ENCODE measurements at regions not wholly inside any gene's neighbourhood (a gene's known extent, or its start where the extent isn't known, plus 50 kb on each side); places are given as distances from the start of the nearest gene placed in this dataset.

GRCh38 chr21:27683292-27683691 lies 716.4 kb upstream of the ADAMTS5 start:
- DNase-seq (ENCODE audit: extremely low read depth, insufficient read length): no peak
- Histone ChIP-seq H3K36me3 (ENCODE audit: control insufficient read depth, insufficient read depth, low read length) (no peaks in the 10 kb centered on the region), H3K27me3 (replicated peaks; ENCODE audit: control insufficient read depth, insufficient read depth, low read length) (no peaks in the 10 kb centered on the region), H3K4me3 (replicated peaks; ENCODE audit: low read depth, low read length) (no peak overlapping the region)
- TF ChIP-seq CTCF (IDR thresholded peaks at IDR 0.05; ENCODE audit: insufficient read depth, low read length, poor library complexity, severe bottlenecking): no peak

GRCh38 chr21:27681841-27682240 lies 715.0 kb upstream of the ADAMTS5 start:
- no peaks in the 10 kb centered on the region for H3K36me3 ChIP-seq (ENCODE audit: control insufficient read depth, insufficient read depth, low read length)
- DNase-seq (ENCODE audit: extremely low read depth, insufficient read length): no peak
- H3K4me3 ChIP-seq (replicated peaks; ENCODE audit: low read depth, low read length): no peak overlapping the region
- TF ChIP-seq CTCF (IDR thresholded peaks at IDR 0.05; ENCODE audit: insufficient read depth, low read length, poor library complexity, severe bottlenecking): no peak
- no peaks in the 10 kb centered on the region for H3K27me3 ChIP-seq (replicated peaks; ENCODE audit: control insufficient read depth, insufficient read depth, low read length)

GRCh38 chr21:27681038-27681437 lies 714.1 kb upstream of the ADAMTS5 start:
- TF ChIP-seq CTCF (IDR thresholded peaks at IDR 0.05; ENCODE audit: insufficient read depth, low read length, poor library complexity, severe bottlenecking): no peak
- DNase-seq (ENCODE audit: extremely low read depth, insufficient read length): no peak
- Histone ChIP-seq H3K27me3 (replicated peaks; ENCODE audit: control insufficient read depth, insufficient read depth, low read length) (no peaks in the 10 kb centered on the region), H3K4me3 (replicated peaks; ENCODE audit: low read depth, low read length) (no peak overlapping the region), H3K36me3 (ENCODE audit: control insufficient read depth, insufficient read depth, low read length) (no peaks in the 10 kb centered on the region)

- no peak for TF ChIP-seq CTCF (IDR thresholded peaks at IDR 0.05; ENCODE audit: insufficient read depth, low read length, poor library complexity, severe bottlenecking)
- Histone ChIP-seq H3K27me3 (replicated peaks; ENCODE audit: control insufficient read depth, insufficient read depth, low read length) (no peaks in the 10 kb centered on the region), H3K36me3 (ENCODE audit: control insufficient read depth, insufficient read depth, low read length) (no peaks in the 10 kb centered on the region), H3K4me3 (replicated peaks; ENCODE audit: low read depth, low read length) (no peak overlapping the region)
- DNase-seq (ENCODE audit: extremely low read depth, insufficient read length): no peak
Measured at GRCh38 chr21:27680181-27680580, 713.3 kb upstream of the ADAMTS5 start.

- no peak for DNase-seq (ENCODE audit: extremely low read depth, insufficient read length)
- TF ChIP-seq CTCF (IDR thresholded peaks at IDR 0.05; ENCODE audit: insufficient read depth, low read length, poor library complexity, severe bottlenecking): no peak
- no peaks in the 10 kb centered on the region for H3K27me3 ChIP-seq (replicated peaks; ENCODE audit: control insufficient read depth, insufficient read depth, low read length)
- H3K36me3 ChIP-seq (ENCODE audit: control insufficient read depth, insufficient read depth, low read length): no peaks in the 10 kb centered on the region
- H3K4me3 ChIP-seq (replicated peaks; ENCODE audit: low read depth, low read length): no peak overlapping the region
Measured at GRCh38 chr21:27678511-27678910, 711.6 kb upstream of the ADAMTS5 start.

GRCh38 chr21:27677546-27677945 lies 710.7 kb upstream of the ADAMTS5 start:
- Histone ChIP-seq H3K4me3 (replicated peaks; ENCODE audit: low read depth, low read length) (no peak overlapping the region), H3K36me3 (ENCODE audit: control insufficient read depth, insufficient read depth, low read length) (no peaks in the 10 kb centered on the region), H3K27me3 (replicated peaks; ENCODE audit: control insufficient read depth, insufficient read depth, low read length) (no peaks in the 10 kb centered on the region)
- TF ChIP-seq CTCF (IDR thresholded peaks at IDR 0.05; ENCODE audit: insufficient read depth, low read length, poor library complexity, severe bottlenecking): no peak
- DNase-seq (ENCODE audit: extremely low read depth, insufficient read length): no peak
